ENCODE measurements at regions not wholly inside any gene's neighbourhood (a gene's known extent, or its start where the extent isn't known, plus 50 kb on each side); places are given as distances from the start of the nearest gene placed in this dataset.

DNA sequence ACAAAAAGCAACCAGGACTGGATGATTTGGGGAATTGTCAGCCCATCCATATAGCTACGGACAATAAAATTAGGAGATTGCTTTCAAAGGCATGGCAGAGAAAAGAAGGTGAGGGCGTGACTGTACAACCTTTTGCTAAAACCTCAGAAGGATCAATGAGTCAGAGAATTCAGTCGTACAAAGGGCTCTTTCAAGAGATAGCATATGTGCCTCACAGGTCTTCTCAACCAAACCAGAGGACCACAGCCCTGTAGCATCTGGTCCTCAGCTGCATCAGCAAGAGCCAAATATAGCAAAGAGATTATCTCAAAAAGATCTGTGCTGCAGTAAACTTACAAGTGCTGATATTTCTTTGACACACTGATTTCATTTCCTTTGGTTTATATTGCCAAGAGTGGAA lies 149.9 kb upstream of the RAB6C start:
- TF ChIP-seq, protein P1, sequence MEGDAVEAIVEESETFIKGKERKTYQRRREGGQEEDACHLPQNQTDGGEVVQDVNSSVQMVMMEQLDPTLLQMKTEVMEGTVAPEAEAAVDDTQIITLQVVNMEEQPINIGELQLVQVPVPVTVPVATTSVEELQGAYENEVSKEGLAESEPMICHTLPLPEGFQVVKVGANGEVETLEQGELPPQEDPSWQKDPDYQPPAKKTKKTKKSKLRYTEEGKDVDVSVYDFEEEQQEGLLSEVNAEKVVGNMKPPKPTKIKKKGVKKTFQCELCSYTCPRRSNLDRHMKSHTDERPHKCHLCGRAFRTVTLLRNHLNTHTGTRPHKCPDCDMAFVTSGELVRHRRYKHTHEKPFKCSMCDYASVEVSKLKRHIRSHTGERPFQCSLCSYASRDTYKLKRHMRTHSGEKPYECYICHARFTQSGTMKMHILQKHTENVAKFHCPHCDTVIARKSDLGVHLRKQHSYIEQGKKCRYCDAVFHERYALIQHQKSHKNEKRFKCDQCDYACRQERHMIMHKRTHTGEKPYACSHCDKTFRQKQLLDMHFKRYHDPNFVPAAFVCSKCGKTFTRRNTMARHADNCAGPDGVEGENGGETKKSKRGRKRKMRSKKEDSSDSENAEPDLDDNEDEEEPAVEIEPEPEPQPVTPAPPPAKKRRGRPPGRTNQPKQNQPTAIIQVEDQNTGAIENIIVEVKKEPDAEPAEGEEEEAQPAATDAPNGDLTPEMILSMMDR (IDR thresholded peaks at IDR 0.05) = no peak
- TF ChIP-seq POLR2A (IDR thresholded peaks at IDR 0.05) = no peak
